K562 (cell line): ENCODE measurements at regions not wholly inside any gene's neighbourhood (a gene's known extent, or its start where the extent isn't known, plus 50 kb on each side); places are given as distances from the start of the nearest gene placed in this dataset.

ENCODE experiments used
- CTCF ChIP-seq, 3 experiments: IDR thresholded peaks in 2 of 3; conservative IDR thresholded peaks in 1 of 3; 2 replicates each; pipeline ENCODE4 v1.5.1; 2011 to 2012; ENCODE audit warnings: low read length in 3 of 3, mild to moderate bottlenecking in 3 of 3, control low read depth in 2 of 3, improper control_type of control experiment in 1 of 3, inconsistent platforms in 1 of 3, low read depth in 1 of 3, mixed read lengths in 1 of 3, moderate library complexity in 1 of 3; ENCODE audit not compliant: insufficient read depth in 2 of 3
- LEF1 ChIP-seq: fragments of 450-650 bp; IDR thresholded peaks from 2 replicates; pipeline ENCODE4 v1.6.1; 2016; ENCODE audit warnings: mild to moderate bottlenecking

DNA sequence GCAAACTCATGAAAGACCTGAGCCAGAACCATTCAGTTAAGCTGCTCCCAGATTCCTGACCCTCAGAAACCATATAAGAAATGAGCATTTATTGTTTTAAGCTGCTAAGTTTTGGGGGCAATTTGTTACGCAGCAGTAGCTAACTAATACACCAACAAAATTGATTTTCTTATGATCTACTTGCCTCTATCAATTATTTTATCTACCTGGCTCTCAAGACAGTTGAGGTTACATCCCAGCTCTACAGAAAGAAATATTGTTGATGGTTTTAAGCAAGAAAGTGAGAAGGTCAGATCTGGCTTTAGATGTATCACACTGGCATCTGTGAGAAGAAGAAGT lies 103.1 kb upstream of the MDM1 start:
- no peak for TF ChIP-seq LEF1
- no peak for TF ChIP-seq CTCF (IDR thresholded peaks at IDR 0.05 in 2 of 3, conservative IDR thresholded peaks at IDR 0.05 in 1 of 3; ENCODE audit: insufficient read depth in 2 of 3, low read depth in 1 of 3, low read length in 3 of 3)
